GM23338 (cell line): ENCODE measurements at regions not wholly inside any gene's neighbourhood (a gene's known extent, or its start where the extent isn't known, plus 50 kb on each side); places are given as distances from the start of the nearest gene placed in this dataset.

Experiments used
- ATAC-seq: fragments of 200-7000 bp; cut with Tn5 transposase; 3 replicates; pipeline ENCODE4 v1.9.1; 2020
- DNase-seq: peaks from one replicate; pipeline ENCODE4 v3.0.0-alpha.2; 2015; ENCODE audit warnings: low spot score
- H2AFZ ChIP-seq: fragments of 200-600 bp; sonication (generic); 2 replicates; pipeline ENCODE4 v1.8.0; 2016; ENCODE audit warnings: antibody characterized with exemption, mild to moderate bottlenecking, moderate library complexity
- H3F3A ChIP-seq: fragments of 200-600 bp; sonication (generic); replicated peaks from 2 replicates; pipeline ENCODE4 v1.8.0; 2017; ENCODE audit warnings: antibody characterized with exemption, mixed run types, low read depth
- H3K27ac ChIP-seq: fragments of 200-600 bp; sonication (generic); 2 replicates; pipeline ENCODE4 v1.6.1; 2016; ENCODE audit warnings: low read depth
- H3K27me3 ChIP-seq: fragments of 200-600 bp; sonication (generic); 2 replicates; pipeline ENCODE4 v1.8.0; 2016; ENCODE audit warnings: mild to moderate bottlenecking, mixed run types, moderate library complexity; ENCODE audit not compliant: insufficient read depth
- H3K36me3 ChIP-seq: fragments of 200-600 bp; sonication (generic); 2 replicates; pipeline ENCODE4 v1.8.0; 2016; ENCODE audit warnings: mild to moderate bottlenecking; ENCODE audit not compliant: insufficient read depth
- H3K4me1 ChIP-seq: fragments of 200-600 bp; sonication (generic); 2 replicates; pipeline ENCODE4 v1.8.0; 2016; ENCODE audit warnings: mild to moderate bottlenecking, moderate library complexity; ENCODE audit not compliant: insufficient read depth
- H3K4me2 ChIP-seq: fragments of 200-600 bp; sonication (generic); 2 replicates; pipeline ENCODE4 v1.7.1; 2017; ENCODE audit warnings: mixed run types
- H3K4me3 ChIP-seq: fragments of 200-600 bp; sonication (generic); 2 replicates; pipeline ENCODE4 v1.6.1; 2016; ENCODE audit warnings: mixed run types
- H3K79me2 ChIP-seq: fragments of 200-600 bp; sonication (generic); replicated peaks from 2 replicates; pipeline ENCODE4 v1.8.0; 2017; ENCODE audit warnings: mild to moderate bottlenecking; ENCODE audit not compliant: insufficient read depth
- H3K9me2 ChIP-seq: fragments of 200-600 bp; sonication (generic); 2 replicates; pipeline ENCODE4 v1.8.0; 2017; ENCODE audit not compliant: insufficient read depth
- H4K20me1 ChIP-seq: fragments of 200-600 bp; sonication (generic); replicated peaks from 2 replicates; pipeline ENCODE4 v1.8.0; 2017; ENCODE audit warnings: mild to moderate bottlenecking; ENCODE audit not compliant: insufficient read depth
- H3K27ac Mint-ChIP-seq: 2 replicates; pipeline ENCODE4 v1.8.0; 2020; ENCODE audit warnings: inconsistent platforms, mild to moderate bottlenecking, moderate library complexity, mixed read lengths
- H3K27me3 Mint-ChIP-seq: 3 replicates; pipeline ENCODE4 v1.8.0; 2022; ENCODE audit warnings: low read depth, mild to moderate bottlenecking, moderate library complexity, mixed read lengths, inconsistent platforms; ENCODE audit not compliant: insufficient read depth, poor library complexity
- H3K36me3 Mint-ChIP-seq: 3 replicates; pipeline ENCODE4 v1.8.0; 2021; ENCODE audit warnings: low read depth, mild to moderate bottlenecking, inconsistent platforms, moderate library complexity, mixed read lengths
- H3K4me1 Mint-ChIP-seq: 3 replicates; pipeline ENCODE4 v1.8.0; 2020; ENCODE audit warnings: mild to moderate bottlenecking, inconsistent platforms, mixed read lengths
- H3K4me3 Mint-ChIP-seq: 3 replicates; pipeline ENCODE4 v1.8.0; 2021; ENCODE audit warnings: moderate library complexity, mild to moderate bottlenecking, inconsistent platforms, mixed read lengths
- H3K9me3 Mint-ChIP-seq: 3 replicates; pipeline ENCODE4 v1.8.0; 2020; ENCODE audit warnings: moderate library complexity, mild to moderate bottlenecking, inconsistent platforms, mixed read lengths
- NANOG ChIP-seq: IDR thresholded peaks from 2 replicates; pipeline ENCODE4 v1.6.1; 2016; ENCODE audit warnings: antibody characterized with exemption, borderline replicate concordance
- STAT1 ChIP-seq: IDR thresholded peaks from one replicate; pipeline ENCODE4 v1.6.1; 2016; ENCODE audit warnings: antibody characterized with exemption; ENCODE audit not compliant: unreplicated experiment
- TF ChIP-seq, protein P1 (sequence below), 2 experiments: fragments of 200-600 bp in 1 of 2; sonication (generic) in 1 of 2; conservative IDR thresholded peaks; 2 replicates each; pipeline versions ENCODE4 v1.5.1 to v1.6.1; 2016 to 2017; ENCODE audit warnings: antibody characterized with exemption in 2 of 2, low read depth in 2 of 2, mild to moderate bottlenecking in 2 of 2, moderate library complexity in 1 of 2

GRCh38 chr1:243902100-243902499 lies 52.1 kb upstream of the AKT3 start:
- Mint-ChIP-seq H3K4me1 (no peaks in the 10 kb centered on the region), H3K27ac (no peak overlapping the region), H3K36me3 (no peaks in the 10 kb centered on the region), H3K9me3 (no peaks in the 10 kb centered on the region), H3K27me3 (peaks cover 2% of the 10 kb centered on the region), H3K4me3 (no peak overlapping the region)
- no peaks in the 10 kb centered on the region for H3K27me3 ChIP-seq
- DNase-seq = no peak
- H3K4me3 ChIP-seq = no peak overlapping the region
- no peak overlapping the region for H3K27ac ChIP-seq
- TF ChIP-seq STAT1 = no peak
- no peak for TF ChIP-seq NANOG
- TF ChIP-seq, protein P1, sequence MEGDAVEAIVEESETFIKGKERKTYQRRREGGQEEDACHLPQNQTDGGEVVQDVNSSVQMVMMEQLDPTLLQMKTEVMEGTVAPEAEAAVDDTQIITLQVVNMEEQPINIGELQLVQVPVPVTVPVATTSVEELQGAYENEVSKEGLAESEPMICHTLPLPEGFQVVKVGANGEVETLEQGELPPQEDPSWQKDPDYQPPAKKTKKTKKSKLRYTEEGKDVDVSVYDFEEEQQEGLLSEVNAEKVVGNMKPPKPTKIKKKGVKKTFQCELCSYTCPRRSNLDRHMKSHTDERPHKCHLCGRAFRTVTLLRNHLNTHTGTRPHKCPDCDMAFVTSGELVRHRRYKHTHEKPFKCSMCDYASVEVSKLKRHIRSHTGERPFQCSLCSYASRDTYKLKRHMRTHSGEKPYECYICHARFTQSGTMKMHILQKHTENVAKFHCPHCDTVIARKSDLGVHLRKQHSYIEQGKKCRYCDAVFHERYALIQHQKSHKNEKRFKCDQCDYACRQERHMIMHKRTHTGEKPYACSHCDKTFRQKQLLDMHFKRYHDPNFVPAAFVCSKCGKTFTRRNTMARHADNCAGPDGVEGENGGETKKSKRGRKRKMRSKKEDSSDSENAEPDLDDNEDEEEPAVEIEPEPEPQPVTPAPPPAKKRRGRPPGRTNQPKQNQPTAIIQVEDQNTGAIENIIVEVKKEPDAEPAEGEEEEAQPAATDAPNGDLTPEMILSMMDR (conservative IDR thresholded peaks at IDR 0.05; ENCODE audit: low read depth in 2 of 2) = no peak
- no peak for ATAC-seq
- H3K4me1 ChIP-seq = no peaks in the 10 kb centered on the region
- H3K4me2 ChIP-seq = no peak overlapping the region
- no peaks in the 10 kb centered on the region for H3K79me2 ChIP-seq
- no peaks in the 10 kb centered on the region for H3F3A ChIP-seq
- peaks cover 3% of the 10 kb centered on the region; the same call in 1 of the 2 replicates for H3K9me2 ChIP-seq
- no peak overlapping the region for H2AFZ ChIP-seq
- H3K36me3 ChIP-seq = no peaks in the 10 kb centered on the region
- H4K20me1 ChIP-seq = no peaks in the 10 kb centered on the region
